Heart left ventricle (tissue), 13 donors: ENCODE measurements at regions not wholly inside any gene's neighbourhood (a gene's known extent, or its start where the extent isn't known, plus 50 kb on each side); places are given as distances from the start of the nearest gene placed in this dataset.

ENCODE experiments used
- CTCF ChIP-seq, 12 donors: fragments of 200-600 bp; sonication (generic) in 4 of 12; IDR thresholded peaks; one replicate each; pipeline versions ENCODE4 v1.5.0 to v1.8.0; 2018 to 2022; ENCODE audit warnings: antibody characterized with exemption in 12 of 12, mild to moderate bottlenecking in 5 of 12
- POLR2A ChIP-seq, 2 donors: fragments of 450-650 bp; IDR thresholded peaks; one replicate each; pipeline ENCODE4 v1.6.1; 2017; ENCODE audit warnings: antibody characterized with exemption in 2 of 2, mild to moderate bottlenecking in 2 of 2, moderate library complexity in 2 of 2
- donor health status: ischemic (EF 13 %, LVEDD 7.1; RV severe dilation, severe dysfunction).
- donor health status: DM: no; HTN: yes; CAD: no.
- donor health status: DM: no; HTN: no; CAD: no.
- donor health status: ischemic (EF 25% LVEDD 6.9; RV normal size, moderate dysfunction).
- donor health status: ischemic (EF 25% LVEDD 5.7; RV mildly dilated, moderate dysfunction).
- donor health status: ischemic (EF 35%, LVEDD 5.7; RV mildly dilated, moderate dysfunction).
- donor health status: nonischemic (EF 11% LVEDD 7.7; RV severe dilation, severe dysfunction).
- donor health status: DM: yes; HTN: yes; CAD: no.
- donor health status: PGD.
- donor health status: ischemic (EF 29% LVEDD 5.4; RV normal size, mild dysfunction).
- donor health status: nonischemic (EF 23%, LVEDD 6.1; RV moderate dilation, normal function).

DNA sequence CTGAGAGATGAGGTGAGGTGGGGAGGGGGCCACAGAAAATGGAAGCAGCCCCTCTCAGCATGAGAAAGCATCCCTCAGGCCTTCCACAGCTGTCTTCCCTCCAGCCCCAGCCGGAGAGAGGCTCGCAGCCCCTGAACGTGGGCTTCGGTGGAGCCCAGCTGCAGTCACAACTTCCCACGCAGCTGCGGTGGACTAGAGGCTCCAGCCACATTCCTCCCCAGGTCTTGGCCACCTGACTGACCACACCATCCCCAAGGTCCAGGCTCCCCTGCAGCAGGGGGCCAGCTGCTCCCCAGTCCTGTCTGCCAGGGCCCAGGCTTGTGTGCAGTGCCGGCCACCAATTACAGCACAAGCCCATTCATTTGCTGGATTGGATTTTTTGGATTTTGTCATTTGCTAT, 212.3 kb upstream of the BCOR start:
- no peak for TF ChIP-seq CTCF (IDR thresholded peaks at IDR 0.05)
- no peak for TF ChIP-seq POLR2A (IDR thresholded peaks at IDR 0.05)
